SK-N-SH (cell line): ENCODE measurements at regions not wholly inside any gene's neighbourhood (a gene's known extent, or its start where the extent isn't known, plus 50 kb on each side); places are given as distances from the start of the nearest gene placed in this dataset.

Experiments used
- CTCF ChIA-PET: fragments of 300-600, 350-600 bp; formaldehyde crosslinking; extraction: SDS; loops from one replicate; lab custom pipeline; 2021; lab: Yijun Ruan, JAX
- POLR2A ChIA-PET: fragments of 350-600 bp; sonication (Branson Sonifier 250); formaldehyde crosslinking; extraction: SDS; loops from one replicate; lab custom pipeline; 2020; ENCODE audit warnings: antibody characterized with exemption, inconsistent platforms; lab: Yijun Ruan, JAX
- DNase-seq: peaks from one replicate; pipeline ENCODE4 v3.0.0; 2012
- H2AFZ ChIP-seq: fragments of 200-600 bp; sonication (generic); 2 replicates; pipeline ENCODE4 v1.8.1; 2016; ENCODE audit warnings: antibody characterized with exemption, mild to moderate bottlenecking, low read depth
- H3F3A ChIP-seq: fragments of 200-600 bp; sonication (generic); replicated peaks from 2 replicates; pipeline ENCODE3; 2016; ENCODE audit warnings: antibody characterized with exemption, mild to moderate bottlenecking; ENCODE audit not compliant: insufficient read depth
- H3K27ac ChIP-seq, 2 experiments: fragments of 200-500 bp in 1 of 2; fragments of 200-600 bp in 1 of 2; sonication (Bioruptor generic) in 1 of 2; sonication (generic), shearing (Covaris generic) in 1 of 2; 2 replicates each; pipeline versions ENCODE4 v1.5.1 to v1.6.1; 2014 to 2016; ENCODE audit warnings: low read depth in 2 of 2, inconsistent platforms in 1 of 2, low read length in 1 of 2, mild to moderate bottlenecking in 1 of 2, mixed read lengths in 1 of 2
- H3K27me3 ChIP-seq: fragments of 200-600 bp; sonication (generic), shearing (Covaris generic); 2 replicates; pipeline ENCODE4 v1.6.1; 2016; ENCODE audit warnings: mixed run types; ENCODE audit not compliant: insufficient read depth
- H3K36me3 ChIP-seq, 2 experiments: fragments of 200-500 bp in 1 of 2; fragments of 200-600 bp in 1 of 2; sonication (Bioruptor generic) in 1 of 2; sonication (generic) in 1 of 2; replicated peaks in 1 of 2; 2 replicates each; pipeline versions ENCODE3 to v1.5.1; 2014 to 2016; ENCODE audit warnings: low read length in 1 of 2, mild to moderate bottlenecking in 1 of 2; ENCODE audit not compliant: insufficient read depth in 2 of 2, control insufficient read depth in 1 of 2
- H3K4me1 ChIP-seq, 2 experiments: fragments of 200-500 bp in 1 of 2; fragments of 200-600 bp in 1 of 2; sonication (Bioruptor generic) in 1 of 2; sonication (generic), shearing (Covaris generic) in 1 of 2; 2 replicates each; pipeline versions ENCODE4 v1.5.1 to v1.6.1; 2014 to 2016; ENCODE audit warnings: low read depth in 1 of 2, low read length in 1 of 2, mixed run types in 1 of 2; ENCODE audit not compliant: insufficient read depth in 2 of 2, control insufficient read depth in 1 of 2
- H3K4me2 ChIP-seq: fragments of 200-600 bp; sonication (generic), shearing (Covaris generic); 2 replicates; pipeline ENCODE4 v1.6.1; 2017; ENCODE audit warnings: mixed run types
- H3K4me3 ChIP-seq, 2 experiments: fragments of 200-500 bp in 1 of 2; fragments of 200-600 bp in 1 of 2; sonication (Bioruptor generic) in 1 of 2; sonication (generic), shearing (Covaris generic) in 1 of 2; 2 replicates each; pipeline versions ENCODE4 v1.5.1 to v1.8.1; 2014 to 2016; ENCODE audit warnings: low read depth in 2 of 2, inconsistent platforms in 1 of 2, low read length in 1 of 2, mild to moderate bottlenecking in 1 of 2, mixed read lengths in 1 of 2, moderate library complexity in 1 of 2
- H3K79me2 ChIP-seq: fragments of 200-600 bp; sonication (generic); 2 replicates; pipeline ENCODE4 v1.8.1; 2017; ENCODE audit warnings: mild to moderate bottlenecking; ENCODE audit not compliant: insufficient read depth
- H3K9ac ChIP-seq: fragments of 200-600 bp; sonication (generic); 2 replicates; pipeline ENCODE4 v1.6.1; 2017; ENCODE audit warnings: mixed run types
- H3K9me2 ChIP-seq: fragments of 200-600 bp; sonication (generic); 2 replicates; pipeline ENCODE4 v1.6.1; 2017; ENCODE audit warnings: mixed run types
- H3K9me3 ChIP-seq: fragments of 200-600 bp; sonication (generic); 2 replicates; pipeline ENCODE4 v1.6.1; 2017; ENCODE audit warnings: mixed run types, mild to moderate bottlenecking, moderate library complexity
- H4K20me1 ChIP-seq: fragments of 200-600 bp; sonication (generic); 2 replicates; pipeline ENCODE4 v1.6.1; 2017; ENCODE audit warnings: mild to moderate bottlenecking, mixed run types; ENCODE audit not compliant: insufficient read depth
- CHD2 ChIP-seq: fragments of 150-350 bp; IDR thresholded peaks from 2 replicates; pipeline ENCODE4 v1.6.1; 2018; ENCODE audit warnings: low read length; ENCODE audit not compliant: partially characterized antibody
- CTCF ChIP-seq: fragments of 200-600 bp; sonication (generic); IDR thresholded peaks from 2 replicates; pipeline ENCODE4 v1.6.1; 2017; ENCODE audit warnings: antibody characterized with exemption, mild to moderate bottlenecking, moderate library complexity
- ELF1 ChIP-seq: IDR thresholded peaks from 2 replicates; pipeline ENCODE4 v1.4.0; 2012
- EZH2phosphoT487 ChIP-seq: fragments of 200-600 bp; sonication (generic); IDR thresholded peaks from 2 replicates; pipeline ENCODE4 v1.6.1; 2017; ENCODE audit warnings: low read depth, mixed run types, mild to moderate bottlenecking, antibody characterized with exemption, moderate library complexity, borderline replicate concordance
- FOSL2 ChIP-seq: IDR thresholded peaks from 2 replicates; pipeline ENCODE4 v1.4.0; 2012; ENCODE audit warnings: low read depth, mild to moderate bottlenecking, moderate library complexity, borderline replicate concordance
- FOXM1 ChIP-seq: IDR thresholded peaks from 2 replicates; pipeline ENCODE4 v1.4.0; 2012; ENCODE audit warnings: low read depth, mild to moderate bottlenecking
- GATA2 ChIP-seq: sonication (generic); formaldehyde crosslinking; IDR thresholded peaks from 2 replicates; pipeline ENCODE4 v1.5.0; 2020; ENCODE audit warnings: mild to moderate bottlenecking, missing genetic modification reagents
- MXI1 ChIP-seq: IDR thresholded peaks from 2 replicates; pipeline ENCODE4 v1.6.1; 2012; ENCODE audit warnings: mild to moderate bottlenecking, low read depth, low read length, improper control_type of control experiment
- NFIC ChIP-seq: IDR thresholded peaks from 2 replicates; pipeline ENCODE4 v1.4.0; 2012; ENCODE audit warnings: borderline replicate concordance
- PBX3 ChIP-seq: IDR thresholded peaks from 2 replicates; pipeline ENCODE4; 2012
- RAD21 ChIP-seq: IDR thresholded peaks from 2 replicates; pipeline ENCODE4 v1.6.1; 2012; ENCODE audit warnings: mild to moderate bottlenecking, low read length
- REST ChIP-seq: IDR thresholded peaks from 2 replicates; pipeline ENCODE4 v1.6.1; 2012; ENCODE audit warnings: mild to moderate bottlenecking, low read depth, low read length, moderate library complexity
- SMC3 ChIP-seq: IDR thresholded peaks from 2 replicates; pipeline ENCODE4 v1.6.1; 2012; ENCODE audit warnings: low read depth, low read length, improper control_type of control experiment
- USF1 ChIP-seq: IDR thresholded peaks from 2 replicates; pipeline ENCODE4 v1.4.0; 2012; ENCODE audit warnings: low read depth, borderline replicate concordance
- USF2 ChIP-seq: fragments of 150-350 bp; IDR thresholded peaks from 2 replicates; pipeline ENCODE4 v1.6.1; 2017; ENCODE audit warnings: antibody characterized with exemption, low read length, low read depth, borderline replicate concordance
- ZBTB33 ChIP-seq: IDR thresholded peaks from 2 replicates; pipeline ENCODE4 v1.4.0; 2012; ENCODE audit warnings: low read depth, borderline replicate concordance
- WGBS: methylation state at CpG from one replicate; pipeline ENCODE4 v1.1.6; 2017; ENCODE audit warnings: low lambda C conversion rate; 5-methylcytosine and 5-hydroxymethylcytosine counted together

GRCh38 chr14:82447586-82447985 lies 913.9 kb upstream of the SEL1L start:
- POLR2A ChIA-PET, result no interaction called here
- no peaks in the 10 kb centered on the region; the same call in 1 of the 2 replicates for H3K9me3 ChIP-seq
- no peaks in the 10 kb centered on the region for H4K20me1 ChIP-seq
- CTCF ChIA-PET, result no interaction called here
- H3K27ac ChIP-seq, result no peak overlapping the region
- no peaks in the 10 kb centered on the region for H3K9me2 ChIP-seq
- no peak for TF ChIP-seq USF2
- TF ChIP-seq SMC3, result no peak
- TF ChIP-seq ELF1, result no peak
- no peak for TF ChIP-seq USF1
- TF ChIP-seq REST, result no peak
- TF ChIP-seq FOXM1, result no peak
- TF ChIP-seq CTCF, result no peak
- TF ChIP-seq RAD21, result no peak
- TF ChIP-seq ZBTB33, result no peak
- no peak for TF ChIP-seq GATA2 (CRISPR knock-in tag)
- TF ChIP-seq EZH2phosphoT487, result no peak
- no peak for TF ChIP-seq PBX3
- TF ChIP-seq FOSL2, result no peak
- no peak for TF ChIP-seq MXI1
- TF ChIP-seq CHD2, result no peak
- TF ChIP-seq NFIC, result no peak
- WGBS, result under 1% methylated on average over 3 of the region's 3 CpGs
- H3K4me2 ChIP-seq, result no peak overlapping the region
- no peak overlapping the region for H2AFZ ChIP-seq
- no peaks in the 10 kb centered on the region for H3K36me3 ChIP-seq
- no peak for DNase-seq
- H3K4me3 ChIP-seq, result no peak overlapping the region
- H3F3A ChIP-seq, result no peaks in the 10 kb centered on the region
- H3K27me3 ChIP-seq, result no peaks in the 10 kb centered on the region
- no peaks in the 10 kb centered on the region for H3K4me1 ChIP-seq
- H3K9ac ChIP-seq, result no peak overlapping the region
- no peaks in the 10 kb centered on the region for H3K79me2 ChIP-seq
